IMR-90 (cell line): ENCODE measurements at regions not wholly inside any gene's neighbourhood (a gene's known extent, or its start where the extent isn't known, plus 50 kb on each side); places are given as distances from the start of the nearest gene placed in this dataset.

Experiments
- ATAC-seq: fragments of 200-7000 bp; cut with Tn5 transposase; 2 replicates; pipeline ENCODE4 v1.9.1; 2020; ENCODE audit warnings: low read depth, mild to moderate bottlenecking, moderate library complexity
- BruUV-seq: library from RNA; stranded (reverse); fragments of 400-500 nt; replicated peaks from 2 replicates; lab custom pipeline; 2021; lab: Mats Ljungman, UMichigan
- CTCF ChIA-PET: fragments of 300-600 bp; formaldehyde crosslinking; extraction: SDS; loops from one replicate; lab custom pipeline; 2021; ENCODE audit warnings: antibody characterized with exemption; lab: Yijun Ruan, JAX
- POLR2A ChIA-PET: fragments of 300-600 bp; sonication (Branson Sonifier 250); formaldehyde crosslinking; loops from one replicate; lab custom pipeline; 2022; ENCODE audit warnings: antibody characterized with exemption; ENCODE audit not compliant: unreplicated experiment; lab: Charles Lee
- DNase-seq: peaks from one replicate; pipeline ENCODE4 v3.0.0; 2013
- H2AFZ ChIP-seq: replicated peaks from 2 replicates; pipeline ENCODE3; 2013; ENCODE audit warnings: low read length, mild to moderate bottlenecking; ENCODE audit not compliant: poor library complexity
- H2AK5ac ChIP-seq: 2 replicates; pipeline ENCODE4 v1.6.1; 2013; ENCODE audit warnings: low read depth, low read length, inconsistent platforms
- H2AK9ac ChIP-seq: replicated peaks from 2 replicates; pipeline ENCODE3; 2013; ENCODE audit warnings: mild to moderate bottlenecking, low read depth, low read length, moderate library complexity; ENCODE audit not compliant: poor library complexity
- H2BK120ac ChIP-seq: 2 replicates; pipeline ENCODE4 v1.6.1; 2013; ENCODE audit warnings: low read depth, low read length, inconsistent platforms
- H2BK15ac ChIP-seq: 3 replicates; pipeline ENCODE4 v1.6.1; 2013; ENCODE audit warnings: low read depth, low read length, inconsistent platforms
- H2BK20ac ChIP-seq: 2 replicates; pipeline ENCODE4 v1.6.1; 2013; ENCODE audit warnings: low read depth, mild to moderate bottlenecking, inconsistent platforms, low read length, moderate library complexity
- H2BK5ac ChIP-seq: 2 replicates; pipeline ENCODE4 v1.6.1; 2013; ENCODE audit warnings: mild to moderate bottlenecking, low read depth, low read length, inconsistent platforms; ENCODE audit not compliant: poor library complexity, severe bottlenecking
- H3K14ac ChIP-seq: replicated peaks from 2 replicates; pipeline ENCODE4 v1.6.1; 2013; ENCODE audit warnings: low read depth, low read length, inconsistent platforms
- H3K18ac ChIP-seq: 2 replicates; pipeline ENCODE4 v1.6.1; 2013; ENCODE audit warnings: low read depth, low read length, control low read depth
- H3K23ac ChIP-seq: 2 replicates; pipeline ENCODE4 v1.6.1; 2013; ENCODE audit warnings: low read depth, low read length, inconsistent platforms
- H3K27ac ChIP-seq: 2 replicates; pipeline ENCODE4 v1.5.1; 2013; ENCODE audit warnings: mild to moderate bottlenecking, control low read depth, low read length; ENCODE audit not compliant: insufficient read depth
- H3K27me3 ChIP-seq: 2 replicates; pipeline ENCODE4 v1.6.1; 2013; ENCODE audit warnings: low read length; ENCODE audit not compliant: control insufficient read depth, insufficient read depth
- H3K36me3 ChIP-seq: 2 replicates; pipeline ENCODE4 v1.6.1; 2013; ENCODE audit warnings: low read length, mixed read lengths; ENCODE audit not compliant: control insufficient read depth, insufficient read depth
- H3K4ac ChIP-seq: 2 replicates; pipeline ENCODE4 v1.6.1; 2013; ENCODE audit warnings: low read depth, low read length, inconsistent platforms
- H3K4me1 ChIP-seq: 2 replicates; pipeline ENCODE4 v1.6.1; 2013; ENCODE audit warnings: low read length, mixed read lengths; ENCODE audit not compliant: control insufficient read depth, insufficient read depth
- H3K4me2 ChIP-seq: 2 replicates; pipeline ENCODE4 v1.6.1; 2013; ENCODE audit warnings: low read depth, mild to moderate bottlenecking, control low read depth, low read length, moderate library complexity
- H3K4me3 ChIP-seq: 2 replicates; pipeline ENCODE4 v1.5.1; 2013; ENCODE audit warnings: low read depth, mild to moderate bottlenecking, control low read depth, low read length, moderate library complexity; ENCODE audit not compliant: insufficient read depth
- H3K56ac ChIP-seq: 2 replicates; pipeline ENCODE4 v1.6.1; 2013; ENCODE audit warnings: low read length, inconsistent platforms; ENCODE audit not compliant: insufficient read depth; ENCODE audit errors: extremely low read depth
- H3K79me1 ChIP-seq, 2 experiments: 2 replicates each; pipeline ENCODE4 v1.6.1; 2013; ENCODE audit warnings: low read length in 2 of 2, inconsistent platforms in 1 of 2, low read depth in 1 of 2
- H3K9ac ChIP-seq: 2 replicates; pipeline ENCODE4 v1.6.1; 2013; ENCODE audit warnings: low read depth, low read length, control low read depth
- H3K9me1 ChIP-seq: 2 replicates; pipeline ENCODE4 v1.6.1; 2013; ENCODE audit warnings: low read length, inconsistent platforms; ENCODE audit not compliant: insufficient read depth
- H3K9me3 ChIP-seq: 2 replicates; pipeline ENCODE4 v1.6.1; 2013; ENCODE audit warnings: low read length; ENCODE audit not compliant: control insufficient read depth, insufficient read depth
- H4K20me1 ChIP-seq: 2 replicates; pipeline ENCODE4 v1.6.1; 2013; ENCODE audit warnings: low read length, inconsistent platforms; ENCODE audit not compliant: insufficient read depth
- H4K5ac ChIP-seq: 2 replicates; pipeline ENCODE4 v1.6.1; 2013; ENCODE audit warnings: mild to moderate bottlenecking, low read depth, low read length, control low read depth
- H4K8ac ChIP-seq, 2 experiments: 2 replicates each; pipeline ENCODE4 v1.6.1; 2013; ENCODE audit warnings: low read depth in 2 of 2, low read length in 2 of 2, control low read depth in 1 of 2, inconsistent platforms in 1 of 2
- H4K91ac ChIP-seq: 2 replicates; pipeline ENCODE4 v1.6.1; 2013; ENCODE audit warnings: low read depth, low read length, inconsistent platforms; ENCODE audit not compliant: insufficient read depth
- NFE2L2 ChIP-seq: fragments of 150-350 bp; IDR thresholded peaks from 2 replicates; pipeline ENCODE4 v1.6.1; 2016; ENCODE audit warnings: low read depth, mild to moderate bottlenecking, low read length
- WGBS, 2 experiments: methylation state at CpG; one replicate each; pipeline versions ENCODE4 v1.1.5 to v1.1.7; 2013; ENCODE audit warnings: missing lambda C conversion rate in 2 of 2; ENCODE audit not compliant: insufficient read length in 1 of 2; ENCODE audit errors: extremely low coverage in 2 of 2; 5-methylcytosine and 5-hydroxymethylcytosine counted together
- dilution Hi-C: fragments of 300-500 bp; cut with HindIII; formaldehyde crosslinking; loops from one replicate; pipeline ENCODE4 v1.14.3; 2018; ENCODE audit warnings: low sequenced_read_pairs; ENCODE audit not compliant: unreplicated experiment
- in situ Hi-C: fragments of 300-500 bp; cut with MboI; formaldehyde crosslinking; loops from 3 replicates; pipeline ENCODE4 v1.14.3; 2019; ENCODE audit warnings: low sequenced_read_pairs, inconsistent platforms, mixed read lengths
- intact Hi-C: fragments of 100-400 bp; cut with micrococcal nuclease; formaldehyde crosslinking; loops from 2 replicates; pipeline ENCODE4 v1.10.0; 2022

- Histone ChIP-seq H2AK9ac (no peak overlapping the region), H3K14ac (no peak overlapping the region), H3K9ac (no peak overlapping the region), H3K36me3 (no peaks in the 10 kb centered on the region), H2BK15ac (no peak overlapping the region), H2BK5ac (no peak overlapping the region), H2BK120ac (no peak overlapping the region), H3K27me3 (no peaks in the 10 kb centered on the region), H3K4ac (no peak overlapping the region), H3K4me3 (no peak overlapping the region), H3K9me1 (no peaks in the 10 kb centered on the region), H4K5ac (no peak overlapping the region), H3K18ac (no peak overlapping the region), H3K4me2 (no peak overlapping the region), H3K27ac (no peak overlapping the region), H4K20me1 (no peaks in the 10 kb centered on the region), H4K8ac (no peak overlapping the region), H2AFZ (no peak overlapping the region), H3K23ac (no peak overlapping the region), H3K56ac (no peak overlapping the region), H3K4me1 (no peaks in the 10 kb centered on the region), H2AK5ac (no peak overlapping the region), H2BK20ac (no peak overlapping the region), H3K9me3 (peaks cover 23% of the 10 kb centered on the region), H4K91ac (no peak overlapping the region), H3K79me1 (no peaks in the 10 kb centered on the region)
- no TSS peak for BruUV-seq
- dilution Hi-C loops, result no loop called here
- CTCF ChIA-PET, result no interaction called here
- intact Hi-C loops, result no loop called here
- DNase-seq (no peak), ATAC-seq (no peak)
- in situ Hi-C loops, result no loop called here
- POLR2A ChIA-PET, result no interaction called here
- 47% methylated on average over 3 of the region's 7 CpGs; no CpG with 5 or more reads in 1 of the 2 experiments for WGBS, 2 experiments
- no peak for TF ChIP-seq NFE2L2
Observed at GRCh38 chr12:34105392-34105933, 83.2 kb downstream of the ALG10 start.
